ENCODE measurements at regions not wholly inside any gene's neighbourhood (a gene's known extent, or its start where the extent isn't known, plus 50 kb on each side); places are given as distances from the start of the nearest gene placed in this dataset.

DNA sequence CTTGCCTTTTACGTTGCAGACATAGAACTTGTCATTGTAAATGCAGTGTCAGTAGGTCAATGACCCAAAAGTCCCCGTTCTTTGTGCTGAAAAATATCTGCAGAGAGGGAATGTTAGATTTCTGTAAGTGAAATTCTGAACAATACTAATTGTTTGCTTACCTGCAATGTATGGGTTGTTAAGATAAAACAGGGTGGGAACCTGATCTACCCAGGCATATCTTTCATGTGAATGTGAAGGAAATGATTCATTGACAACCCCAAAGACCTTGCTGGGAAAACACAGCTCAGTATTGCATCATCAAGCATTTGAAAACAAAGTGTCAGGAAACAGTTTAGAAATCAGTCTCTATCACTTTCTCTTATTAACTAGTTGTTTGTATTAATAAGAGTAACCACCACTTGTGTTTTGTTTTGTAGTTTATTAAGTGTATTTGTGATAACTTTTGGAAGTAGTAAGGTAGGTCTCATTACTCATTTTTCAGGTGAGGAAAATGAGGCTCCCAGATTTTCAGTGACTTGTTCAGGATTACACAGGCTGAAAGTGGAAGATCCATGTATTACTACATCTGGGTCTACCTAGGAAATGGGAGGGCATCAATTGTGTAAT lies 57.9 kb upstream of the SLC38A2 start:
- no peak for DNase-seq

More for the DNA sequence above, 57.9 kb upstream of the SLC38A2 start:
- H3K36me3 ChIP-seq (replicated peaks; ENCODE audit: control insufficient read depth, insufficient read depth, low read length) = no peaks in the 10 kb centered on the region
- no peaks in the 10 kb centered on the region for H3K27me3 ChIP-seq (ENCODE audit: control insufficient read depth, insufficient read depth, low read length)
- H3K4me3 ChIP-seq (ENCODE audit: insufficient read depth, low read depth, low read length) = no peak overlapping the region

All from H7 (cell line).